ENCODE measurements at regions not wholly inside any gene's neighbourhood (a gene's known extent, or its start where the extent isn't known, plus 50 kb on each side); places are given as distances from the start of the nearest gene placed in this dataset.
"Not testable (repeated sequence)": the region's sequence is repeated elsewhere in the genome, so short reads cannot be mapped to it uniquely, and the experiment has no call there.

GRCh38 chr10:117768333-117769042, 225.9 kb downstream of the EMX2 start:
- DNase-seq (ENCODE audit: low read depth) (no peak), FAIRE-seq (no peak)
- Histone ChIP-seq H3K36me3 (ENCODE audit: control insufficient read depth, insufficient read depth, low read length) (no peaks in the 10 kb centered on the region), H3K4me3 (ENCODE audit: low read depth, low read length) (no peak overlapping the region), H3K27me3 (ENCODE audit: control insufficient read depth, insufficient read depth, low read length) (no peaks in the 10 kb centered on the region)
- TF ChIP-seq, protein P1, sequence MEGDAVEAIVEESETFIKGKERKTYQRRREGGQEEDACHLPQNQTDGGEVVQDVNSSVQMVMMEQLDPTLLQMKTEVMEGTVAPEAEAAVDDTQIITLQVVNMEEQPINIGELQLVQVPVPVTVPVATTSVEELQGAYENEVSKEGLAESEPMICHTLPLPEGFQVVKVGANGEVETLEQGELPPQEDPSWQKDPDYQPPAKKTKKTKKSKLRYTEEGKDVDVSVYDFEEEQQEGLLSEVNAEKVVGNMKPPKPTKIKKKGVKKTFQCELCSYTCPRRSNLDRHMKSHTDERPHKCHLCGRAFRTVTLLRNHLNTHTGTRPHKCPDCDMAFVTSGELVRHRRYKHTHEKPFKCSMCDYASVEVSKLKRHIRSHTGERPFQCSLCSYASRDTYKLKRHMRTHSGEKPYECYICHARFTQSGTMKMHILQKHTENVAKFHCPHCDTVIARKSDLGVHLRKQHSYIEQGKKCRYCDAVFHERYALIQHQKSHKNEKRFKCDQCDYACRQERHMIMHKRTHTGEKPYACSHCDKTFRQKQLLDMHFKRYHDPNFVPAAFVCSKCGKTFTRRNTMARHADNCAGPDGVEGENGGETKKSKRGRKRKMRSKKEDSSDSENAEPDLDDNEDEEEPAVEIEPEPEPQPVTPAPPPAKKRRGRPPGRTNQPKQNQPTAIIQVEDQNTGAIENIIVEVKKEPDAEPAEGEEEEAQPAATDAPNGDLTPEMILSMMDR (IDR thresholded peaks at IDR 0.05; ENCODE audit: insufficient read depth, low read length, severe bottlenecking) = no peak

GRCh38 chr10:117775526-117775925, 233.0 kb downstream of the EMX2 start:
- no peak overlapping the region for H3K4me3 ChIP-seq (ENCODE audit: low read depth, low read length)
- no peak for DNase-seq (ENCODE audit: low read depth)
- no peaks in the 10 kb centered on the region for H3K36me3 ChIP-seq (ENCODE audit: control insufficient read depth, insufficient read depth, low read length)
- TF ChIP-seq, protein P1 (IDR thresholded peaks at IDR 0.05; ENCODE audit: insufficient read depth, low read length, severe bottlenecking) = no peak
- no peaks in the 10 kb centered on the region for H3K27me3 ChIP-seq (ENCODE audit: control insufficient read depth, insufficient read depth, low read length)
- FAIRE-seq = no peak

- H3K36me3 ChIP-seq (ENCODE audit: control insufficient read depth, insufficient read depth, low read length); H3K4me3 ChIP-seq (ENCODE audit: low read depth, low read length); DNase-seq (ENCODE audit: low read depth); H3K27me3 ChIP-seq (ENCODE audit: control insufficient read depth, insufficient read depth, low read length); FAIRE-seq: not testable (repeated sequence)
Measured at GRCh38 chr10:117777222-117777621, 234.7 kb downstream of the EMX2 start.

- TF ChIP-seq, protein P1 (IDR thresholded peaks at IDR 0.05; ENCODE audit: insufficient read depth, low read length, severe bottlenecking) = no peak
- DNase-seq (ENCODE audit: low read depth) (no peak), FAIRE-seq (no peak)
- Histone ChIP-seq H3K27me3 (ENCODE audit: control insufficient read depth, insufficient read depth, low read length) (no peaks in the 10 kb centered on the region), H3K4me3 (ENCODE audit: low read depth, low read length) (no peak overlapping the region), H3K36me3 (ENCODE audit: control insufficient read depth, insufficient read depth, low read length) (no peaks in the 10 kb centered on the region)
Measured at GRCh38 chr10:117778241-117778640, 235.7 kb downstream of the EMX2 start.

DNA sequence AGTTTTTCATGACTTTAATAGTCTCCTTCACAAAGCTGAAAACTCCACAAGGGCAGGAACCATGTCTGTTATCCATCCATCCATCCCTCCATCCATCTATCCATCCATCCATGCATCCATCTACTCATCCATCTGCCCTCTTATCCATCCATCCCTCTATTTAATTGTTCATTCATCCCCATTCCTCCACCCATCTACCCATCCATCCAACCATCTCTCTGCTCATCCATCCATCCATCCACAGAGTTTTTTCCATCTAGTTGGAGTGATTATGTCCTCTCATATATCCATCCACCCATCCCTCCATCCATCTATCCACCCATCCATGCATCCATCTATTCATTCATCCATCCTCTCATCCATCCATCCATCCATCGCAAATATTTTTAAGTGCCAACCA, 237.9 kb downstream of the EMX2 start:
- FAIRE-seq = no peak
- Histone ChIP-seq H3K4me3 (ENCODE audit: low read depth, low read length) (no peak overlapping the region), H3K27me3 (ENCODE audit: control insufficient read depth, insufficient read depth, low read length) (no peaks in the 10 kb centered on the region), H3K36me3 (ENCODE audit: control insufficient read depth, insufficient read depth, low read length) (no peaks in the 10 kb centered on the region)
- no peak for DNase-seq (ENCODE audit: low read depth)
- TF ChIP-seq, protein P1 (IDR thresholded peaks at IDR 0.05; ENCODE audit: insufficient read depth, low read length, severe bottlenecking) = no peak

- no peak for FAIRE-seq
- Histone ChIP-seq H3K27me3 (ENCODE audit: control insufficient read depth, insufficient read depth, low read length) (no peaks in the 10 kb centered on the region), H3K36me3 (ENCODE audit: control insufficient read depth, insufficient read depth, low read length) (no peaks in the 10 kb centered on the region), H3K4me3 (ENCODE audit: low read depth, low read length) (no peak overlapping the region)
- no peak for DNase-seq (ENCODE audit: low read depth)
- TF ChIP-seq, protein P1 (IDR thresholded peaks at IDR 0.05; ENCODE audit: insufficient read depth, low read length, severe bottlenecking) = no peak
Measured at GRCh38 chr10:117781216-117781831, 238.8 kb downstream of the EMX2 start.
